CD4-positive, alpha-beta T cell treated with Interferon alpha-2 for 1 hour (primary cell): ENCODE measurements at regions not wholly inside any gene's neighbourhood (a gene's known extent, or its start where the extent isn't known, plus 50 kb on each side); places are given as distances from the start of the nearest gene placed in this dataset.

Experiments
- DNase-seq, 2 donors: peaks; one replicate each; pipeline ENCODE4 v3.0.0-alpha.2; 2020 to 2022

DNA sequence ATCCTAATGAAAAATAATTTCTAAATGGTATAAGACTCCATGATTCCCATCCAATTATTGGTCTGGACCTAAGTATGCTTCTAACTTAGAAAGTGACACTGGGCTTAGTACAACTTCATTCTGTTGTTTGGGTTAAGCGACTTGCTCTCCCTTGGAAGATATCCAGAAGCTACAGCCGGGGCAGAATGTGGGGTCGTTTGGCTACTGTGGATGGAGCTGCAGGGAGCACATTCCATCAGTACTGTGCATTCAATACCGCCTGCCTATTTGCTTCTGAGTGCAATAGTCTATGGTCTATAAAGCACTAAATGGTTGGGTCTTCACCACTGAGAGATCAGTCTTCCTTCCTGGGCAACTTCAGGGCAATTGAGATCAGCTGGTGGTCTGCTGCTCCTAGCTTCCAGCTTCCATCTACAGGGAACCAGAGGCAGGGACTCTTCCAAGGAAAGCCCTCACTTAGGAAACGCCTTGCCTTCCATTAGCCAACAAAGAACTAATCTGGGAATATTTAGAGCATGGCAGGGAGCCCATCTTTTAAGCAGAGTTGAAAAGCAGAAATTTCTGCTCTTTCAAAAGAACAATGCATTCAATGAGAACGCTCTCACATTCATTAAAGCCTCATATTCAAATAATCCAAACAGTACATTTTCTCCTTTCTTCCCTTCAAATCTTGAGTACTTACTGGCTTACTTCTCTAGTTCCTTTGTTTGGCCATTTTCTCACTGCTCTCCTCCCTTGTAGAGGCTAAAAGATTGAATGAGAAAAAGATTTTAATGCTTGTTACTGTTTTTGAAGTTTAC is 1049.9 kb upstream of the TENM3 start:
- no peak for DNase-seq

DNA sequence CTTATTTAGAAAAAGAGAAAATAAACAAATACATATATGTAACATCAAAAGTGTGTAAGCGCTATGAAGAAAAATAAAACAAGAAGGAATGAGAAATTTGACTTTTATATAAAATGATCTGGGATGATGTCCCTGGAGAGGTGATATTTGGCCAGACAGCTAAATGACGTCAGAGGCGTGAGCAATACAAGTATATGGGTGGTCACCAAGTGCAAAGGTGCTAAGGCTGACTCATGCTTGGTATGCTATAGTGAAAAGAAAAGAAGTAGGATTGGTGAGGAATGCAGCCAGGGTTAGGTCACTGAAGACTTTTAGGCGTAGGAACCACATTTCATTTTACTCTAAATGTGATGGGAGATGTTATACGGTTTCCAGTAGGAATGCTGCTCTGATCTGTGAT is 1049.1 kb upstream of the TENM3 start:
- no peak for DNase-seq

DNA sequence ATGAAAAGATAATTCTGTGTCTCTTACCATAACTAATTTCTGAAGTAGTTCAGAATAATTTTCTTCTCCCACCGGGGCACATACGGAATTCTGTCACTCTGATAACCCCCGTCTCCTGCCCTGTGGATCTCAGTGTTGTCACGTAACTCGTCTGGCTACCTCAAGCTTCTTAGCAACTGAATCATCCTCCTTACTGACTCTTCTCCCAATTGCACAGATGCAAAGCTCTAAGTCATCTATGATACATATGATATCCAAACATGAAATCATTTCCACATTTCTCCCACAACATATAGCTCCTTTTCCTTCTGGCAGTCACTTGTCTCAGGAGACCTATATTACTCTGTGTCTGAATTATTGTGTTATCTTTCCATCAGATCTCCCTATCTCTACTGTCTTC is 1043.1 kb upstream of the TENM3 start:
- no peak for DNase-seq

DNA sequence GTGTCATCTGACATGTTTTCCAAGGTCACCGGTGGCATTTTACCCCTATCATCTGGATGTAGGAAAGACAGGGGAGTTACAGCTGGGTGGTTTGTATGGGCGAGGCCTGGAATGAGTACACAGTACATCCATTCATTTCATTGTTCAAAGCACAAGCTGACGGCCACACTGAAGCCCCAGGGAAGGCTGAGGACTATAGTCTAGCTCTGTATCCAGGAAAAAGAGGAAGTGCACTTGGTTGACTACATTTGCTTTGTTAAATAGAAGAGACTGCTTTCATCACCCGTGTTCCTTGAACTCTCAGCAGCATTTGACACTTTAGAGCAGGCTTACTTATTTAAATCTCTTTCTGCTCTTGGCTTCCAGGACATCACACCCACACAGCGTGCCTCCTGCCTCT is 1041.0 kb upstream of the TENM3 start:
- no peak for DNase-seq

DNA sequence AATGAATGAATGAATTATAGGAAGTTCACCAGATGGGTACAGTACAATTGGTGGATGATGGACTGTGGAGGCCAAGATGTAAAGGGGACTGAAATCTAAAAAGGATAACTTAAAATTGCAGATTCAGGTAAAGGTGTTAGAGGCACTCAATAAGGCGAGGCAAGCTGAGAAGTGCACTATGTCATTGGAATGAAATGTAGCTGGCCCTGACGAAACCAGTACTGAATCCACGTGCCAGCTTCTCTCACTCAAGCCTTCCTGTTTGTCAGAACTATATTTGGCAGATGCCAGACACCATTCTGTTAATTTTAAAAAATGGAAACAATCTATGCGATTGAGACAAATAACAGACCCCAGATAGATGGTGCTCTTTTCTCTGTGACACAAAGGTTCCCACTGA is 1039.1 kb upstream of the TENM3 start:
- DNase-seq = no peak

DNA sequence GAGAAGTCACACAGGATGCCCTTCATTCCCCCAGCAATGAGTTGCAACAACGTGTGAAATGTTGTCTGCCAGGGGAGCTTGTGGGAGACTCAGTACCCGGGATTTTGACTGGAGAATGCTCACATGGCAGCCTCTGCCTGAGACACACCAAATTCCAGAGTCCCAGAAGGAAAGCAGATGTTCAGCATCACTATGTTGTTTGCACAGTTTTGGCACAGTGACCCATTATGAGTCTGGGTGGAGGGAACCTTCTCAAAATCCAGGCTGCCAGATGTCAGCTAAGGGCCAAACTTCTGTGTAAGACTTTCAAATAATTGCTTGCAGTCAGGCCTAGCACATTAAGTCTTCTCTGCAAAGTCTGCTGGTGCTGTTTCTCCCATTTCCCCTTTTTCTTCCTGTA is 1029.7 kb upstream of the TENM3 start:
- no peak for DNase-seq

DNA sequence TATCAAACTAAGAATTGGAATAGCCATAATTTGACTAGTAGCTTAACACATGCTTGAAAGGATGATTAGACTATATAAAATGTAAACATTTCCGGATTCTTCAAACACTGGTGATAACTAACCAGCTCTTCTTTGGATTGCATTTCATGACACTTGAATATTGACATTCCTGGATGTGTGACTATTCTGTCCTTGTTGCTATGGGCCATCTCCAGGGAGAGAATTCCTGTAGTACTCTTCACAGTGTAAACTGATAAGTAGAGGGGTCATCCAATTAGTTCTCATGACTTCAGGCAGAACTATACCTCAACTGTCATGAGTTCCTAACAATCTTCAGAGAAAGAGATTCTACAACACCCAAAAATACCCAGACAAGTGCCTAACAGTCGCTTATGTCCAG is 1026.7 kb upstream of the TENM3 start:
- DNase-seq = no peak

- DNase-seq = no peak
These were observed 1023.3 kb upstream of the TENM3 start for GRCh38 chr4:181219783-181220416.

DNA sequence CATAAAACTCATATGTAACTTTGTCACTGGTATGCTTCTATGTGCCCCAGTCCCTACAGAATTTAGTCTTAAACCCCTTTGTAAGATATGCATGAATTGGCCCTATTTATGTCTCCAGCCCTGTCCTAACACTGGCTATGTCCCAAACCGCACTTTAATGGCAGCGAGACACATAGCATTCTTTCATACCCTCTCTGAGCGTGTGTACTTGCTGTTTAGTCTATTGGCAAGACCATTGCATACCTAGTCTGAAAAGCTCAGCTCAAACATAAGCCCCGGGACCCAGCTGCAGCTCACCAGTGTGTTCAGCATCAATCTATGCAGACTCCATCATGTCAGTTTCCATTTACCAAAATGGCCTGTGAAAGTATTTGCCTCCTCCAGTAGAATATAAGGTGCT is 1018.4 kb upstream of the TENM3 start:
- DNase-seq = no peak

GRCh38 chr4:181225616-181226261 is 1017.5 kb upstream of the TENM3 start:
- DNase-seq = no peak

- no peak for DNase-seq
These were observed 1008.1 kb upstream of the TENM3 start for GRCh38 chr4:181234951-181235680.

DNA sequence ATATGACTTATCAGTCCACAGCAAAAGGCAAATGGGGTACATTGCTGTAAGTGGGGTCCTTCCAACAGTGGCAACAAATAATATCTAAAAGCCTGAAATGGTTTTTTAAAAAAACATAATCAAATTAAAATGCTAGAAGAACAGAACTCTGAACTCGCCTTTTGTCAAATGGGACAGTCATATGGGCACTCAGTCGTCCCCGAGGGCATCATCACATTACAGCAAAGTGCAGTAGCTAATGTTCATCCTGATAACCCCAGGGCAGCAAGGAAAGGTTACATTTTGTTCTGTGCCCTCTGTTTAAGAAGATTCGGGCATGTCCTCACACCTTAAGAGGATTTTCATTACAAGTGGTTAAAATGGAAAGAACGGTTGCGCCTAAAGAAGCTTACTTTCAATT is 997.9 kb upstream of the TENM3 start:
- DNase-seq = no peak

DNA sequence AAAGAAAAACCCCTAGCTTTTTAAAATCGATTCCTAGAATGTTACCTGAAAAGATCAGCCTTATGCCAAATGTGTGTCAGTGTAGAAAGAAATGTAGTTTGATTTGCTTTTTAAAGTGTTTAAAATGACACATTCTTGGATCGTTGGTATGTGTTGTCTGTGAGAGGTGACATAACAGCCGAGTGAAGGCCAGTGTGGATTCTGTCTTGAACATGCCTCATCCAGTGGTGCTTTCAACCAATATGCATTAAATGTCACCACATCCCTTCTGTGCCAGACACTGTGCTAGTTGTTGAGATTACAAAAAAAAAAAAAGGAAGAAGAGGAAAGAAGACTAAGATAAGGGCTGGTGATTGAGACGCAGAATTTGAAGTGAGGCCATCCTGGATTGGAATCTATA is 994.2 kb upstream of the TENM3 start:
- DNase-seq = no peak

GRCh38 chr4:181254771-181255170 is 988.4 kb upstream of the TENM3 start:
- no peak for DNase-seq

GRCh38 chr4:181258569-181258968 is 984.6 kb upstream of the TENM3 start:
- DNase-seq = no peak

DNA sequence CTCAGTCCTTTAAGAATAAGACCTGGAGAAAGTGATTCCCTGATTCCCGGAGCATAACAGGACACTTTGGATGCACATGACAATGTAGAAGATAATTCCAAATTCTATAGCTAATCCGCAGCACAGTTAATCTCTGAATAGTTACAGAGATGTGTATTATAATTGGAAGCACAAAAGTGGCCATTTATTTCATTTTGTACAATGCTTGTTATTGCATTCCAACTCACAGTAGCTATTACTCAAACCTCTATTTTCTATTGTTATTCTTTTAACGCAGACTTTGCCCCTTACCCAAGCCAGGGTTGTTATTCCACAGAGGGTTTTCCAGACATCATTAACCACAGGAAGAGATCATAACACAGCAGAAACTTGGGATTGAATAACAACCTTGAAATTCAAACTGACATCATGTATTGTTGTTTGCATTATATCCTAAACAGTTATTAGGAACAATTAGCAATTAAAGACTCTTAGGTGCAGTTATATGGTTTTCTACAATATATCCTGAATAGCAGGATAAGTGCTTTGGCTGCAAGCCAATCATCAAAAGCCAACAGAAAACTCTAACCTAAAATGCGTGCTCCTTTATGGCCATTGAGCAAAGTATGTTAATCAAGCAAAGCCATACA is 984.0 kb upstream of the TENM3 start:
- DNase-seq = no peak

GRCh38 chr4:181261279-181261678 is 981.9 kb upstream of the TENM3 start:
- DNase-seq = no peak

DNA sequence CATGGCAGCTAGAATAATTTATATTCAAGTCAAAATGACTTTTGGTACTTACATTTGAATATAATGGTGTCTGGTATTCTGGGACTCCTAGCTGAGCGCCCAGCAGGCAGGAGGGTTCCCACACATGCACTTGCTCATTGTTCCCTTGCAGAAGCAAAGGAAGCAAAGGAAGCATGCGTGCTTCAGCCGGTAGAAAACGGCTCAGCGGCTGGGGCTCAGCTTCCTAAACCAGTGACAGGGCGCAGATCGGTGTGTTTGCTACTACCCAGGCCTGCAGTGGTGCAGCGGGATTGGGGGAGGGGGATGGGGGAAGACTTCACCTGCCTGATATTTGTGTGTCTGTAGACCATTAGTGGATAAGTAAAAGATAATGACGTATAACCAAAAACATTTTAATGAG is 978.3 kb upstream of the TENM3 start:
- DNase-seq = no peak

GRCh38 chr4:181265370-181265769 is 977.8 kb upstream of the TENM3 start:
- no peak for DNase-seq

DNA sequence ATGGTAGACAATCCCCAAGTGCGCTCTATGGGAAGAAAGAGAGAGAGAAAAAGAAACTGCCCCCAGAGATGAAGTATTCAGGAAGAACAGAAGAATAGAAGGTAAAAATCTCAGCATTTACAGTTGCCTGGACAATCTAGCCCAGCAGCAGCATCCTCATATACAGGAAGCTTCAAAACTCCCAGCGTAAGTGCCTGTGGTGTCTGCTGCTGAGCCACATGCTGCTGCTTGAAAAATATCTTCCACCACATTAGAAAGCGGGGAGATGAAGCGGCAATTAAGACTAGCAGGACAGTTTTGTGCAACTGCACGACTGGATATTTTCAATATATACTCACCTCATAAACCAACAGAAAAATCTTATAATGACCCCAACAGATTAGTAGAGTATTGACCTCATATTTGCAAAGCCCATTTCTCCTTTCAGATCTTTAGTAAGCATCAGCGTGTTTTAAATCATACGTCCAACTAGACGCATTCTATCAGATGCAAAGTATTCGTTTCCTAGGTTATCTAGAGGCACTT is 972.0 kb upstream of the TENM3 start:
- no peak for DNase-seq

- no peak for DNase-seq
These were observed 970.8 kb upstream of the TENM3 start for GRCh38 chr4:181272422-181272821.

DNA sequence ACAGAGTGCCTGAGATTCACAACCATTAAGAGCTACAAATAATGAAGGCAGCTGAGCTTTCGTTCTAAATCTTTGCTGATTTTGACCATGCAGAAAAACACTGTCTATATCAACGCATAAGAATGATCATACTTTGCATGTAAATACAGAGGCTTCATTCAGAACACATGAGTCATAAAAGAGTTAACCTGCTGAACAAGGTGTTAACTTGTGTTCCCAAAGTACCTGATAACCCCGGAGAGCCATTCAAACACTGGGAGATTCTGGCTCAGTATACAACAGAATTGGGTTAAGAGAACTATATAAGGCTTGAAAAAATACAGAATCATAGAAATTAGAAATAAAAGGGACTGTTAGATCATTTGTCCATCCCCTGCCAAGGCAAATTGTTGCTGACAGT is 964.3 kb upstream of the TENM3 start:
- no peak for DNase-seq

DNA sequence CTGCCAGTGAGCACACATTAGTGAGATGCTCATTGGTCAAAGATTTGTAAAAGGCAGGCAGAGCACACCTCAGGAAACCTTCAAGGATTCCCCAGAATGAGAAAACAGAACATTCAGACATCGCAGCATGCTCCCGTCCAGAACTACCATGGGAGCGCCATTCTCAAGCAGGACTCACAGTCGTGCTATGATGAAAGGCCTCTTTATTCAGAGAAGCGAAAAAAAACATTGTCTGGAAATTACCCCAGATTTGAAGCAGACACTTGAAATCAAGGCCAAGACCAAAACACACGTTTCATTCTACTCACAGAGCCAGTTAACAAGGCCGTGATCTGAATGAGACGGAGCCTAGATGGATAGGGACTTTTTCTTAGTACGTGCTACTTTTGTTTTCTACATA is 961.8 kb upstream of the TENM3 start:
- no peak for DNase-seq
